ENCODE measurements at regions not wholly inside any gene's neighbourhood (a gene's known extent, or its start where the extent isn't known, plus 50 kb on each side); places are given as distances from the start of the nearest gene placed in this dataset.
A peak's percentile ranks its signal among the peaks of the same experiment; 100 is the strongest.

GRCh38 chr4:24689212-24689611, 104.9 kb upstream of the DHX15 start:
- ChIA-PET CTCF (interaction anchor here (1.2 to 1.8 kb wide), 2 partner anchors 14 to 201 kb away, joined by 3 to 5 read pairs; no protein-coding TSS in a partner anchor), POLR2A (no interaction called here)
- no peak overlapping the region for H3K4me2 ChIP-seq
- H3K27ac ChIP-seq: no peak overlapping the region
- DNase-seq (ENCODE audit: low read depth in 1 of 2, low spot score in 1 of 2) (no peak), ATAC-seq (no peak), FAIRE-seq (no peak)
- no peaks in the 10 kb centered on the region for H3K9me3 ChIP-seq
- no peaks in the 10 kb centered on the region for H3K4me1 ChIP-seq
- WGBS (ENCODE audit: missing lambda C conversion rate): 60% methylated on average over 1 of the region's 1 CpG
- no peak for TF ChIP-seq NFE2L2 (conservative IDR thresholded peaks at IDR 0.05; ENCODE audit: low read length)
- TF ChIP-seq, protein P1, sequence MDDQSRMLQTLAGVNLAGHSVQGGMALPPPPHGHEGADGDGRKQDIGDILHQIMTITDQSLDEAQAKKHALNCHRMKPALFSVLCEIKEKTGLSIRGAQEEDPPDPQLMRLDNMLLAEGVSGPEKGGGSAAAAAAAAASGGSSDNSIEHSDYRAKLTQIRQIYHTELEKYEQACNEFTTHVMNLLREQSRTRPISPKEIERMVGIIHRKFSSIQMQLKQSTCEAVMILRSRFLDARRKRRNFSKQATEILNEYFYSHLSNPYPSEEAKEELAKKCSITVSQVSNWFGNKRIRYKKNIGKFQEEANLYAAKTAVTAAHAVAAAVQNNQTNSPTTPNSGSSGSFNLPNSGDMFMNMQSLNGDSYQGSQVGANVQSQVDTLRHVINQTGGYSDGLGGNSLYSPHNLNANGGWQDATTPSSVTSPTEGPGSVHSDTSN (IDR thresholded peaks at IDR 0.05): no peak
- TF ChIP-seq FOSL2 (IDR thresholded peaks at IDR 0.05): no peak
- no peak for TF ChIP-seq FOSL2 (CRISPR knock-in tag; IDR thresholded peaks at IDR 0.05)
- TF ChIP-seq JUNB (IDR thresholded peaks at IDR 0.05): no peak
- TF ChIP-seq, protein P2, sequence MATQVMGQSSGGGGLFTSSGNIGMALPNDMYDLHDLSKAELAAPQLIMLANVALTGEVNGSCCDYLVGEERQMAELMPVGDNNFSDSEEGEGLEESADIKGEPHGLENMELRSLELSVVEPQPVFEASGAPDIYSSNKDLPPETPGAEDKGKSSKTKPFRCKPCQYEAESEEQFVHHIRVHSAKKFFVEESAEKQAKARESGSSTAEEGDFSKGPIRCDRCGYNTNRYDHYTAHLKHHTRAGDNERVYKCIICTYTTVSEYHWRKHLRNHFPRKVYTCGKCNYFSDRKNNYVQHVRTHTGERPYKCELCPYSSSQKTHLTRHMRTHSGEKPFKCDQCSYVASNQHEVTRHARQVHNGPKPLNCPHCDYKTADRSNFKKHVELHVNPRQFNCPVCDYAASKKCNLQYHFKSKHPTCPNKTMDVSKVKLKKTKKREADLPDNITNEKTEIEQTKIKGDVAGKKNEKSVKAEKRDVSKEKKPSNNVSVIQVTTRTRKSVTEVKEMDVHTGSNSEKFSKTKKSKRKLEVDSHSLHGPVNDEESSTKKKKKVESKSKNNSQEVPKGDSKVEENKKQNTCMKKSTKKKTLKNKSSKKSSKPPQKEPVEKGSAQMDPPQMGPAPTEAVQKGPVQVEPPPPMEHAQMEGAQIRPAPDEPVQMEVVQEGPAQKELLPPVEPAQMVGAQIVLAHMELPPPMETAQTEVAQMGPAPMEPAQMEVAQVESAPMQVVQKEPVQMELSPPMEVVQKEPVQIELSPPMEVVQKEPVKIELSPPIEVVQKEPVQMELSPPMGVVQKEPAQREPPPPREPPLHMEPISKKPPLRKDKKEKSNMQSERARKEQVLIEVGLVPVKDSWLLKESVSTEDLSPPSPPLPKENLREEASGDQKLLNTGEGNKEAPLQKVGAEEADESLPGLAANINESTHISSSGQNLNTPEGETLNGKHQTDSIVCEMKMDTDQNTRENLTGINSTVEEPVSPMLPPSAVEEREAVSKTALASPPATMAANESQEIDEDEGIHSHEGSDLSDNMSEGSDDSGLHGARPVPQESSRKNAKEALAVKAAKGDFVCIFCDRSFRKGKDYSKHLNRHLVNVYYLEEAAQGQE (IDR thresholded peaks at IDR 0.05): no peak
- no peak for TF ChIP-seq FOXS1 (CRISPR knock-in tag; IDR thresholded peaks at IDR 0.05)
- no peak for TF ChIP-seq MAZ (IDR thresholded peaks at IDR 0.05; ENCODE audit: borderline replicate concordance, low read depth, low read length)
- TF ChIP-seq MYC (IDR thresholded peaks at IDR 0.05; ENCODE audit: borderline replicate concordance, low read length): no peak
- TF ChIP-seq PHF8 (IDR thresholded peaks at IDR 0.05; ENCODE audit: borderline replicate concordance, low read depth): no peak
- no peak for TF ChIP-seq MAFK (IDR thresholded peaks at IDR 0.05; ENCODE audit: partially characterized antibody)
- TF ChIP-seq JUN (IDR thresholded peaks at IDR 0.05): no peak
- TF ChIP-seq RFX5 (IDR thresholded peaks at IDR 0.05): no peak
- no peak for TF ChIP-seq HMGXB4 (CRISPR knock-in tag; IDR thresholded peaks at IDR 0.05; ENCODE audit: borderline replicate concordance)
- TF ChIP-seq CBX8 (IDR thresholded peaks at IDR 0.05): no peak
- no peak for TF ChIP-seq EP300 (IDR thresholded peaks at IDR 0.05)
- TF ChIP-seq RNF2 (IDR thresholded peaks at IDR 0.05; ENCODE audit: borderline replicate concordance, low read depth): no peak
- TF ChIP-seq NPAS2 (CRISPR knock-in tag; IDR thresholded peaks at IDR 0.05; ENCODE audit: borderline replicate concordance): no peak
- no peak for TF ChIP-seq MAX (IDR thresholded peaks at IDR 0.05)
- no peak for TF ChIP-seq HOXA7 (CRISPR knock-in tag; IDR thresholded peaks at IDR 0.05)
- H3K4me3 ChIP-seq: no peak overlapping the region

GRCh38 chr4:24690436-24690835, 104.9 kb upstream of the SOD3 start:
- no peak for DNase-seq (ENCODE audit: low read depth in 1 of 2, low spot score in 1 of 2)
- ChIA-PET CTCF (interaction anchor here (1.8 kb wide), 1 partner anchor 202 kb away, joined by 5 read pairs; no protein-coding TSS in a partner anchor), POLR2A (no interaction called here)
- WGBS (ENCODE audit: missing lambda C conversion rate): 59% methylated on average over 2 of the region's 2 CpGs
- Histone ChIP-seq H3K27ac (no peak overlapping the region), H3K4me1 (no peaks in the 10 kb centered on the region), H3K9me3 (no peaks in the 10 kb centered on the region), H3K4me2 (no peak overlapping the region), H3K4me3 (no peak overlapping the region)
- no peak for FAIRE-seq
- ATAC-seq: no peak
- 0 out of 4 replicates have a peak, but pooled peaks of 1 of the 2 experiments have one; percentile 11 for TF ChIP-seq CEBPB (IDR thresholded peaks at IDR 0.05)
- TF ChIP-seq NPAS2 (CRISPR knock-in tag; IDR thresholded peaks at IDR 0.05; ENCODE audit: borderline replicate concordance): no peak

All from A549 (cell line).